ENCODE measurements at regions not wholly inside any gene's neighbourhood (a gene's known extent, or its start where the extent isn't known, plus 50 kb on each side); places are given as distances from the start of the nearest gene placed in this dataset.

DNA sequence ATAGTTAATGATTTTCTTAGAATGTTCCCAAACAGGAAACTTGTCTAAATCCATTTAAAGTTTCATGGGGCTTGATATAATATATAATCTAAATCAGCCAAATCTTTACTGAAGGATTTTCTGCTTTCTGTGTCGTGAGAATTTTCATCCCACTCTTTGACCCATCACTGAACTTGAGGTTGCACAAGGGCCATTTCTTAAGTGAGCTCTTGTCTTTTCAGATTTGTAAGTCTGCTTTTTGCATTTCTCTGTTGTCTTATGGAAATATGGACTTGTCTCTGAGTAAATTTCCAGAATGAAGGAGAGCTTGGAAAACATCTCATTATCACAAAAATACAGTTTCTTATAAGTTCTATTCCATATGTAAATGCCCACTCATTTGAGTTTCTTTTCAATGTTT is 149.2 kb upstream of the ARRDC3 start:
- H3K9me3 Mint-ChIP-seq = peaks cover 3% of the 10 kb centered on the region; the same call in 1 of the 3 replicates
- H3K4me3 ChIP-seq = no peak overlapping the region
- DNase-seq (ENCODE audit: low spot score) (no peak), ATAC-seq (no peak)
- no peak overlapping the region for H3K4me3 Mint-ChIP-seq
- H3K79me2 ChIP-seq (replicated peaks; ENCODE audit: insufficient read depth) = no peaks in the 10 kb centered on the region
- no peaks in the 10 kb centered on the region for H3K27me3 ChIP-seq (ENCODE audit: insufficient read depth)
- H3K9me2 ChIP-seq (ENCODE audit: insufficient read depth) = no peaks in the 10 kb centered on the region
- H3K27me3 Mint-ChIP-seq (ENCODE audit: insufficient read depth, low read depth, poor library complexity) = no peaks in the 10 kb centered on the region
- no peak overlapping the region for H3K27ac Mint-ChIP-seq
- peaks cover 5% of the 10 kb centered on the region for H3K4me1 ChIP-seq (ENCODE audit: insufficient read depth)
- H3K4me2 ChIP-seq = no peak overlapping the region
- H4K20me1 ChIP-seq (replicated peaks; ENCODE audit: insufficient read depth) = no peaks in the 10 kb centered on the region
- TF ChIP-seq ZNF331 (CRISPR knock-in tag; IDR thresholded peaks at IDR 0.05; ENCODE audit: low read depth) (no peak), CREB1 (CRISPR knock-in tag; IDR thresholded peaks at IDR 0.05; ENCODE audit: low read depth) (no peak), POLR2AphosphoS5 (IDR thresholded peaks at IDR 0.05; ENCODE audit: low read depth) (no peak), EZH2 (IDR thresholded peaks at IDR 0.05; ENCODE audit: low read depth, unreplicated experiment) (no peak), ZNF114 (CRISPR knock-in tag; IDR thresholded peaks at IDR 0.05) (no peak), EZH2phosphoT487 (IDR thresholded peaks at IDR 0.05; ENCODE audit: unreplicated experiment) (no peak), NANOG (IDR thresholded peaks at IDR 0.05; ENCODE audit: borderline replicate concordance) (no peak), STAT1 (IDR thresholded peaks at IDR 0.05; ENCODE audit: unreplicated experiment) (no peak)
- TF ChIP-seq, protein P1, sequence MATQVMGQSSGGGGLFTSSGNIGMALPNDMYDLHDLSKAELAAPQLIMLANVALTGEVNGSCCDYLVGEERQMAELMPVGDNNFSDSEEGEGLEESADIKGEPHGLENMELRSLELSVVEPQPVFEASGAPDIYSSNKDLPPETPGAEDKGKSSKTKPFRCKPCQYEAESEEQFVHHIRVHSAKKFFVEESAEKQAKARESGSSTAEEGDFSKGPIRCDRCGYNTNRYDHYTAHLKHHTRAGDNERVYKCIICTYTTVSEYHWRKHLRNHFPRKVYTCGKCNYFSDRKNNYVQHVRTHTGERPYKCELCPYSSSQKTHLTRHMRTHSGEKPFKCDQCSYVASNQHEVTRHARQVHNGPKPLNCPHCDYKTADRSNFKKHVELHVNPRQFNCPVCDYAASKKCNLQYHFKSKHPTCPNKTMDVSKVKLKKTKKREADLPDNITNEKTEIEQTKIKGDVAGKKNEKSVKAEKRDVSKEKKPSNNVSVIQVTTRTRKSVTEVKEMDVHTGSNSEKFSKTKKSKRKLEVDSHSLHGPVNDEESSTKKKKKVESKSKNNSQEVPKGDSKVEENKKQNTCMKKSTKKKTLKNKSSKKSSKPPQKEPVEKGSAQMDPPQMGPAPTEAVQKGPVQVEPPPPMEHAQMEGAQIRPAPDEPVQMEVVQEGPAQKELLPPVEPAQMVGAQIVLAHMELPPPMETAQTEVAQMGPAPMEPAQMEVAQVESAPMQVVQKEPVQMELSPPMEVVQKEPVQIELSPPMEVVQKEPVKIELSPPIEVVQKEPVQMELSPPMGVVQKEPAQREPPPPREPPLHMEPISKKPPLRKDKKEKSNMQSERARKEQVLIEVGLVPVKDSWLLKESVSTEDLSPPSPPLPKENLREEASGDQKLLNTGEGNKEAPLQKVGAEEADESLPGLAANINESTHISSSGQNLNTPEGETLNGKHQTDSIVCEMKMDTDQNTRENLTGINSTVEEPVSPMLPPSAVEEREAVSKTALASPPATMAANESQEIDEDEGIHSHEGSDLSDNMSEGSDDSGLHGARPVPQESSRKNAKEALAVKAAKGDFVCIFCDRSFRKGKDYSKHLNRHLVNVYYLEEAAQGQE (IDR thresholded peaks at IDR 0.05; ENCODE audit: unreplicated experiment) = no peak
- TF ChIP-seq, protein P2, sequence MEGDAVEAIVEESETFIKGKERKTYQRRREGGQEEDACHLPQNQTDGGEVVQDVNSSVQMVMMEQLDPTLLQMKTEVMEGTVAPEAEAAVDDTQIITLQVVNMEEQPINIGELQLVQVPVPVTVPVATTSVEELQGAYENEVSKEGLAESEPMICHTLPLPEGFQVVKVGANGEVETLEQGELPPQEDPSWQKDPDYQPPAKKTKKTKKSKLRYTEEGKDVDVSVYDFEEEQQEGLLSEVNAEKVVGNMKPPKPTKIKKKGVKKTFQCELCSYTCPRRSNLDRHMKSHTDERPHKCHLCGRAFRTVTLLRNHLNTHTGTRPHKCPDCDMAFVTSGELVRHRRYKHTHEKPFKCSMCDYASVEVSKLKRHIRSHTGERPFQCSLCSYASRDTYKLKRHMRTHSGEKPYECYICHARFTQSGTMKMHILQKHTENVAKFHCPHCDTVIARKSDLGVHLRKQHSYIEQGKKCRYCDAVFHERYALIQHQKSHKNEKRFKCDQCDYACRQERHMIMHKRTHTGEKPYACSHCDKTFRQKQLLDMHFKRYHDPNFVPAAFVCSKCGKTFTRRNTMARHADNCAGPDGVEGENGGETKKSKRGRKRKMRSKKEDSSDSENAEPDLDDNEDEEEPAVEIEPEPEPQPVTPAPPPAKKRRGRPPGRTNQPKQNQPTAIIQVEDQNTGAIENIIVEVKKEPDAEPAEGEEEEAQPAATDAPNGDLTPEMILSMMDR (conservative IDR thresholded peaks at IDR 0.05; ENCODE audit: low read depth in 2 of 2) = no peak
- TF ChIP-seq, protein P3, sequence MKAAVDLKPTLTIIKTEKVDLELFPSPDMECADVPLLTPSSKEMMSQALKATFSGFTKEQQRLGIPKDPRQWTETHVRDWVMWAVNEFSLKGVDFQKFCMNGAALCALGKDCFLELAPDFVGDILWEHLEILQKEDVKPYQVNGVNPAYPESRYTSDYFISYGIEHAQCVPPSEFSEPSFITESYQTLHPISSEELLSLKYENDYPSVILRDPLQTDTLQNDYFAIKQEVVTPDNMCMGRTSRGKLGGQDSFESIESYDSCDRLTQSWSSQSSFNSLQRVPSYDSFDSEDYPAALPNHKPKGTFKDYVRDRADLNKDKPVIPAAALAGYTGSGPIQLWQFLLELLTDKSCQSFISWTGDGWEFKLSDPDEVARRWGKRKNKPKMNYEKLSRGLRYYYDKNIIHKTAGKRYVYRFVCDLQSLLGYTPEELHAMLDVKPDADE (IDR thresholded peaks at IDR 0.05) = no peak
- TF ChIP-seq, protein P4, sequence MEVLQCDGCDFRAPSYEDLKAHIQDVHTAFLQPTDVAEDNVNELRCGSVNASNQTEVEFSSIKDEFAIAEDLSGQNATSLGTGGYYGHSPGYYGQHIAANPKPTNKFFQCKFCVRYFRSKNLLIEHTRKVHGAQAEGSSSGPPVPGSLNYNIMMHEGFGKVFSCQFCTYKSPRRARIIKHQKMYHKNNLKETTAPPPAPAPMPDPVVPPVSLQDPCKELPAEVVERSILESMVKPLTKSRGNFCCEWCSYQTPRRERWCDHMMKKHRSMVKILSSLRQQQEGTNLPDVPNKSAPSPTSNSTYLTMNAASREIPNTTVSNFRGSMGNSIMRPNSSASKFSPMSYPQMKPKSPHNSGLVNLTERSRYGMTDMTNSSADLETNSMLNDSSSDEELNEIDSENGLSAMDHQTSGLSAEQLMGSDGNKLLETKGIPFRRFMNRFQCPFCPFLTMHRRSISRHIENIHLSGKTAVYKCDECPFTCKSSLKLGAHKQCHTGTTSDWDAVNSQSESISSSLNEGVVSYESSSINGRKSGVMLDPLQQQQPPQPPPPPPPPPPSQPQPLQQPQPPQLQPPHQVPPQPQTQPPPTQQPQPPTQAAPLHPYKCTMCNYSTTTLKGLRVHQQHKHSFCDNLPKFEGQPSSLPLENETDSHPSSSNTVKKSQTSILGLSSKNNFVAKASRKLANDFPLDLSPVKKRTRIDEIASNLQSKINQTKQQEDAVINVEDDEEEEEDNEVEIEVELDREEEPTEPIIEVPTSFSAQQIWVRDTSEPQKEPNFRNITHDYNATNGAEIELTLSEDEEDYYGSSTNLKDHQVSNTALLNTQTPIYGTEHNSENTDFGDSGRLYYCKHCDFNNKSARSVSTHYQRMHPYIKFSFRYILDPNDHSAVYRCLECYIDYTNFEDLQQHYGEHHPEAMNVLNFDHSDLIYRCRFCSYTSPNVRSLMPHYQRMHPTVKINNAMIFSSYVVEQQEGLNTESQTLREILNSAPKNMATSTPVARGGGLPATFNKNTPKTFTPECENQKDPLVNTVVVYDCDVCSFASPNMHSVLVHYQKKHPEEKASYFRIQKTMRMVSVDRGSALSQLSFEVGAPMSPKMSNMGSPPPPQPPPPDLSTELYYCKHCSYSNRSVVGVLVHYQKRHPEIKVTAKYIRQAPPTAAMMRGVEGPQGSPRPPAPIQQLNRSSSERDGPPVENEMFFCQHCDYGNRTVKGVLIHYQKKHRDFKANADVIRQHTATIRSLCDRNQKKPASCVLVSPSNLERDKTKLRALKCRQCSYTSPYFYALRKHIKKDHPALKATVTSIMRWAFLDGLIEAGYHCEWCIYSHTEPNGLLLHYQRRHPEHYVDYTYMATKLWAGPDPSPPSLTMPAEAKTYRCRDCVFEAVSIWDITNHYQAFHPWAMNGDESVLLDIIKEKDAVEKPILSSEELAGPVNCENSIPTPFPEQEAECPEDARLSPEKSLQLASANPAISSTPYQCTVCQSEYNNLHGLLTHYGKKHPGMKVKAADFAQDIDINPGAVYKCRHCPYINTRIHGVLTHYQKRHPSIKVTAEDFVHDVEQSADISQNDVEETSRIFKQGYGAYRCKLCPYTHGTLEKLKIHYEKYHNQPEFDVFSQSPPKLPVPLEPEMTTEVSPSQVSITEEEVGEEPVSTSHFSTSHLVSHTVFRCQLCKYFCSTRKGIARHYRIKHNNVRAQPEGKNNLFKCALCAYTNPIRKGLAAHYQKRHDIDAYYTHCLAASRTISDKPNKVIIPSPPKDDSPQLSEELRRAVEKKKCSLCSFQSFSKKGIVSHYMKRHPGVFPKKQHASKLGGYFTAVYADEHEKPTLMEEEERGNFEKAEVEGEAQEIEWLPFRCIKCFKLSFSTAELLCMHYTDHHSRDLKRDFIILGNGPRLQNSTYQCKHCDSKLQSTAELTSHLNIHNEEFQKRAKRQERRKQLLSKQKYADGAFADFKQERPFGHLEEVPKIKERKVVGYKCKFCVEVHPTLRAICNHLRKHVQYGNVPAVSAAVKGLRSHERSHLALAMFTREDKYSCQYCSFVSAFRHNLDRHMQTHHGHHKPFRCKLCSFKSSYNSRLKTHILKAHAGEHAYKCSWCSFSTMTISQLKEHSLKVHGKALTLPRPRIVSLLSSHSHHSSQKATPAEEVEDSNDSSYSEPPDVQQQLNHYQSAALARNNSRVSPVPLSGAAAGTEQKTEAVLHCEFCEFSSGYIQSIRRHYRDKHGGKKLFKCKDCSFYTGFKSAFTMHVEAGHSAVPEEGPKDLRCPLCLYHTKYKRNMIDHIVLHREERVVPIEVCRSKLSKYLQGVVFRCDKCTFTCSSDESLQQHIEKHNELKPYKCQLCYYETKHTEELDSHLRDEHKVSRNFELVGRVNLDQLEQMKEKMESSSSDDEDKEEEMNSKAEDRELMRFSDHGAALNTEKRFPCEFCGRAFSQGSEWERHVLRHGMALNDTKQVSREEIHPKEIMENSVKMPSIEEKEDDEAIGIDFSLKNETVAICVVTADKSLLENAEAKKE (CRISPR knock-in tag; IDR thresholded peaks at IDR 0.05) = no peak
- no peak overlapping the region for H2AFZ ChIP-seq
- no peaks in the 10 kb centered on the region for H3K36me3 ChIP-seq (ENCODE audit: insufficient read depth)
- peaks cover 12% of the 10 kb centered on the region for H3K4me1 Mint-ChIP-seq
- H3F3A ChIP-seq (replicated peaks; ENCODE audit: low read depth) = no peaks in the 10 kb centered on the region
- no peak overlapping the region for H3K27ac ChIP-seq (ENCODE audit: low read depth)
- no peaks in the 10 kb centered on the region for H3K36me3 Mint-ChIP-seq (ENCODE audit: low read depth)

Data from GM23338 (cell line).